HEK293 (cell line): ENCODE measurements at regions not wholly inside any gene's neighbourhood (a gene's known extent, or its start where the extent isn't known, plus 50 kb on each side); places are given as distances from the start of the nearest gene placed in this dataset.

Experiments
- CTCF ChIA-PET: fragments of 350-600 bp; formaldehyde crosslinking; extraction: SDS; loops from one replicate; lab custom pipeline; 2021; ENCODE audit warnings: antibody characterized with exemption; lab: Yijun Ruan, JAX
- POLR2A ChIA-PET: fragments of 300-600 bp; formaldehyde crosslinking; extraction: SDS; loops from one replicate; lab custom pipeline; 2020; ENCODE audit warnings: antibody characterized with exemption, inconsistent platforms; lab: Yijun Ruan, JAX
- H3K27ac ChIP-seq: fragments of 200-500 bp; sonication (Bioruptor generic); 2 replicates; pipeline ENCODE4 v1.5.1; 2014; ENCODE audit warnings: low read depth, low read length, control low read depth, inconsistent platforms; ENCODE audit errors: extremely low read depth
- H3K36me3 ChIP-seq, 2 experiments: fragments of 200-500 bp in 1 of 2; sonication (Bioruptor generic) in 1 of 2; 1 replicate in 1 of 2; 2 replicates in 1 of 2; pipeline ENCODE4 v1.5.1; 2014 to 2017; ENCODE audit warnings: inconsistent platforms in 2 of 2, low read length in 2 of 2; ENCODE audit not compliant: control insufficient read depth in 2 of 2, insufficient read depth in 1 of 2
- H3K4me1 ChIP-seq: fragments of 200-500 bp; sonication (Bioruptor generic); 2 replicates; pipeline ENCODE4 v1.5.1; 2014; ENCODE audit warnings: mild to moderate bottlenecking, low read length, inconsistent platforms; ENCODE audit not compliant: control insufficient read depth, insufficient read depth
- H3K4me3 ChIP-seq: 2 replicates; pipeline ENCODE4 v1.5.1; 2011; ENCODE audit warnings: low read depth, mild to moderate bottlenecking, control low read depth, low read length, moderate library complexity
- H3K9me3 ChIP-seq: fragments of 200-500 bp; sonication (Bioruptor generic); 2 replicates; pipeline ENCODE4 v1.5.1; 2014; ENCODE audit warnings: low read depth, low read length, inconsistent platforms; ENCODE audit not compliant: control insufficient read depth, insufficient read depth
- GLIS1 ChIP-seq: fragments of 450-650 bp; formaldehyde crosslinking; IDR thresholded peaks from 2 replicates; pipeline ENCODE4 v1.5.1; 2016; ENCODE audit warnings: missing biosample characterization, missing genetic modification characterization
- GLIS2 ChIP-seq: fragments of 450-650 bp; formaldehyde crosslinking; IDR thresholded peaks from 2 replicates; pipeline ENCODE4 v1.5.1; 2016; ENCODE audit warnings: missing biosample characterization, missing genetic modification characterization
- HIC1 ChIP-seq: fragments of 450-650 bp; formaldehyde crosslinking; IDR thresholded peaks from 2 replicates; pipeline ENCODE4 v1.5.1; 2016; ENCODE audit warnings: missing biosample characterization, missing genetic modification characterization
- HOXC10 ChIP-seq: sonication (generic); formaldehyde crosslinking; IDR thresholded peaks from 2 replicates; pipeline ENCODE4 v1.8.1; 2023; ENCODE audit warnings: mild to moderate bottlenecking, missing genetic modification reagents
- OVOL3 ChIP-seq: fragments of 450-650 bp; formaldehyde crosslinking; IDR thresholded peaks from 2 replicates; pipeline ENCODE4 v1.5.1; 2016; ENCODE audit warnings: missing biosample characterization, missing genetic modification characterization
- ZBTB26 ChIP-seq: fragments of 450-650 bp; formaldehyde crosslinking; optimal IDR thresholded peaks from 2 replicates; pipeline ENCODE3; 2016; ENCODE audit warnings: missing biosample characterization, mild to moderate bottlenecking, missing genetic modification characterization
- ZFP37 ChIP-seq: fragments of 450-650 bp; formaldehyde crosslinking; IDR thresholded peaks from 2 replicates; pipeline ENCODE4 v1.5.1; 2016; ENCODE audit warnings: missing biosample characterization, missing genetic modification characterization
- ZNF221 ChIP-seq: fragments of 450-650 bp; formaldehyde crosslinking; IDR thresholded peaks from 2 replicates; pipeline ENCODE4 v1.5.1; 2017; ENCODE audit warnings: missing biosample characterization, missing genetic modification characterization, borderline replicate concordance
- ZNF239 ChIP-seq: fragments of 450-650 bp; formaldehyde crosslinking; IDR thresholded peaks from 2 replicates; pipeline ENCODE4 v1.5.1; 2016; ENCODE audit warnings: missing biosample characterization, missing genetic modification characterization
- ZNF335 ChIP-seq: fragments of 450-650 bp; formaldehyde crosslinking; conservative IDR thresholded peaks from 2 replicates; pipeline ENCODE4 v1.5.1; 2016; ENCODE audit warnings: missing biosample characterization, missing genetic modification characterization
- ZNF350 ChIP-seq: fragments of 450-650 bp; formaldehyde crosslinking; IDR thresholded peaks from 2 replicates; pipeline ENCODE4 v1.5.0; 2017; ENCODE audit warnings: missing biosample characterization, mild to moderate bottlenecking, missing genetic modification characterization
- ZNF354C ChIP-seq: fragments of 450-650 bp; formaldehyde crosslinking; IDR thresholded peaks from 2 replicates; pipeline ENCODE4 v1.5.1; 2016; ENCODE audit warnings: missing biosample characterization, missing genetic modification characterization, low read depth, borderline replicate concordance
- ZNF621 ChIP-seq: fragments of 450-650 bp; formaldehyde crosslinking; IDR thresholded peaks from 2 replicates; pipeline ENCODE4 v1.5.1; 2017; ENCODE audit warnings: missing biosample characterization, missing genetic modification characterization
- ZNF660 ChIP-seq: fragments of 450-650 bp; IDR thresholded peaks from 2 replicates; pipeline ENCODE4 v1.5.1; 2018; ENCODE audit warnings: missing biosample characterization, mild to moderate bottlenecking, missing genetic modification characterization
- ZNF670 ChIP-seq: fragments of 450-650 bp; formaldehyde crosslinking; IDR thresholded peaks from 2 replicates; pipeline ENCODE4 v1.5.1; 2016; ENCODE audit warnings: missing biosample characterization, missing genetic modification characterization, low read depth
- ZNF776 ChIP-seq: fragments of 450-650 bp; formaldehyde crosslinking; IDR thresholded peaks from 2 replicates; pipeline ENCODE4 v1.5.0; 2017; ENCODE audit warnings: missing biosample characterization, missing genetic modification characterization, borderline replicate concordance
- ZNF792 ChIP-seq: fragments of 450-650 bp; formaldehyde crosslinking; IDR thresholded peaks from 2 replicates; pipeline ENCODE4 v1.5.1; 2016; ENCODE audit warnings: missing biosample characterization, missing genetic modification characterization
- ZNF837 ChIP-seq: fragments of 450-650 bp; formaldehyde crosslinking; IDR thresholded peaks from 2 replicates; pipeline ENCODE4 v1.5.1; 2016; ENCODE audit warnings: missing biosample characterization, missing genetic modification characterization
- TF ChIP-seq, protein P1 (sequence below): fragments of 450-650 bp; formaldehyde crosslinking; conservative IDR thresholded peaks from 2 replicates; pipeline ENCODE4 v1.5.1; 2016; ENCODE audit warnings: low read depth, missing biosample characterization, missing genetic modification characterization
- TF ChIP-seq, protein P2 (sequence below): fragments of 450-650 bp; formaldehyde crosslinking; IDR thresholded peaks from 2 replicates; pipeline ENCODE4 v1.5.1; 2016; ENCODE audit warnings: missing biosample characterization, missing genetic modification characterization, low read depth

GRCh38 chr1:79974659-79975058 is 968.1 kb upstream of the ADGRL4 start (continued):
- TF ChIP-seq HIC1 (tag by site-specific recombination): no peak
- no peak for TF ChIP-seq ZBTB26 (tag by site-specific recombination)
- TF ChIP-seq ZNF239 (tag by site-specific recombination): no peak
- TF ChIP-seq GLIS1 (tag by site-specific recombination): no peak
- TF ChIP-seq ZNF660 (tag by site-specific recombination): no peak
- TF ChIP-seq GLIS2: no peak
- no peak for TF ChIP-seq ZNF221 (tag by site-specific recombination)
- TF ChIP-seq, protein P1, sequence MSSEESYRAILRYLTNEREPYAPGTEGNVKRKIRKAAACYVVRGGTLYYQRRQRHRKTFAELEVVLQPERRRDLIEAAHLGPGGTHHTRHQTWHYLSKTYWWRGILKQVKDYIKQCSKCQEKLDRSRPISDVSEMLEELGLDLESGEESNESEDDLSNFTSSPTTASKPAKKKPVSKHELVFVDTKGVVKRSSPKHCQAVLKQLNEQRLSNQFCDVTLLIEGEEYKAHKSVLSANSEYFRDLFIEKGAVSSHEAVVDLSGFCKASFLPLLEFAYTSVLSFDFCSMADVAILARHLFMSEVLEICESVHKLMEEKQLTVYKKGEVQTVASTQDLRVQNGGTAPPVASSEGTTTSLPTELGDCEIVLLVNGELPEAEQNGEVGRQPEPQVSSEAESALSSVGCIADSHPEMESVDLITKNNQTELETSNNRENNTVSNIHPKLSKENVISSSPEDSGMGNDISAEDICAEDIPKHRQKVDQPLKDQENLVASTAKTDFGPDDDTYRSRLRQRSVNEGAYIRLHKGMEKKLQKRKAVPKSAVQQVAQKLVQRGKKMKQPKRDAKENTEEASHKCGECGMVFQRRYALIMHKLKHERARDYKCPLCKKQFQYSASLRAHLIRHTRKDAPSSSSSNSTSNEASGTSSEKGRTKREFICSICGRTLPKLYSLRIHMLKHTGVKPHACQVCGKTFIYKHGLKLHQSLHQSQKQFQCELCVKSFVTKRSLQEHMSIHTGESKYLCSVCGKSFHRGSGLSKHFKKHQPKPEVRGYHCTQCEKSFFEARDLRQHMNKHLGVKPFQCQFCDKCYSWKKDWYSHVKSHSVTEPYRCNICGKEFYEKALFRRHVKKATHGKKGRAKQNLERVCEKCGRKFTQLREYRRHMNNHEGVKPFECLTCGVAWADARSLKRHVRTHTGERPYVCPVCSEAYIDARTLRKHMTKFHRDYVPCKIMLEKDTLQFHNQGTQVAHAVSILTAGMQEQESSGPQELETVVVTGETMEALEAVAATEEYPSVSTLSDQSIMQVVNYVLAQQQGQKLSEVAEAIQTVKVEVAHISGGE: no peak
- TF ChIP-seq ZNF670 (tag by site-specific recombination): no peak
- TF ChIP-seq OVOL3 (tag by site-specific recombination): no peak
- TF ChIP-seq ZFP37 (tag by site-specific recombination): no peak

DNA sequence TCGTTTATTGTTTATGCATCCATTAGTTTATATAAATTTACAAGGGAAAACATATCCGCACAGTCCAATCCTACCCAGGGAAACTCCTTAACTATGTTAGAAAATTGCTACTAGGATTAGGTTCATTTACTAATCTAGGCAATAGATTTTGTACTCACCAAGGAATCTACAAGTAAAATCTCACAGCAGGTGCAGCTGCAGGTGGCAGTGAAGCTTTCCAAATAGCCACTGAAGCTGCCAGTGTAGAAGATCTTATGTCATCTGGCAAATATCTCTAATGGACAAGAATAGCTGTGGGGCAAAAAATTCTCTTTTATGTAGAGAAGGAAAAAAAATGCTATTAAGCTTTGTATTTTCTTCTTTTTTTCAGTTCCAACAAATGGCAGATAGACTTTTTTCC is 963.4 kb upstream of the ADGRL4 start:
- POLR2A ChIA-PET: no interaction called here
- TF ChIP-seq HOXC10 (CRISPR knock-in tag): no peak
- no peak for TF ChIP-seq ZNF354C (tag by site-specific recombination)
- TF ChIP-seq ZNF335 (tag by site-specific recombination): no peak
- TF ChIP-seq, protein P2, sequence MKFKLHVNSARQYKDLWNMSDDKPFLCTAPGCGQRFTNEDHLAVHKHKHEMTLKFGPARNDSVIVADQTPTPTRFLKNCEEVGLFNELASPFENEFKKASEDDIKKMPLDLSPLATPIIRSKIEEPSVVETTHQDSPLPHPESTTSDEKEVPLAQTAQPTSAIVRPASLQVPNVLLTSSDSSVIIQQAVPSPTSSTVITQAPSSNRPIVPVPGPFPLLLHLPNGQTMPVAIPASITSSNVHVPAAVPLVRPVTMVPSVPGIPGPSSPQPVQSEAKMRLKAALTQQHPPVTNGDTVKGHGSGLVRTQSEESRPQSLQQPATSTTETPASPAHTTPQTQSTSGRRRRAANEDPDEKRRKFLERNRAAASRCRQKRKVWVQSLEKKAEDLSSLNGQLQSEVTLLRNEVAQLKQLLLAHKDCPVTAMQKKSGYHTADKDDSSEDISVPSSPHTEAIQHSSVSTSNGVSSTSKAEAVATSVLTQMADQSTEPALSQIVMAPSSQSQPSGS (tag by site-specific recombination): no peak
- TF ChIP-seq ZNF621 (tag by site-specific recombination): no peak
- TF ChIP-seq ZNF792 (tag by site-specific recombination): no peak
- TF ChIP-seq ZNF837 (tag by site-specific recombination): no peak
- TF ChIP-seq ZNF350 (tag by site-specific recombination): no peak
- no peak for TF ChIP-seq ZNF776 (tag by site-specific recombination)
- CTCF ChIA-PET: interaction anchor here (0.6 kb wide), 1 partner anchor 416 kb away, joined by 4 read pairs; no protein-coding TSS in a partner anchor
- H3K4me1 ChIP-seq: no peaks in the 10 kb centered on the region
- H3K27ac ChIP-seq: no peak overlapping the region
- no peak overlapping the region for H3K4me3 ChIP-seq
- no peaks in the 10 kb centered on the region for H3K36me3 ChIP-seq
- no peaks in the 10 kb centered on the region for H3K9me3 ChIP-seq
